ENCODE measurements at regions not wholly inside any gene's neighbourhood (a gene's known extent, or its start where the extent isn't known, plus 50 kb on each side); places are given as distances from the start of the nearest gene placed in this dataset.

DNA sequence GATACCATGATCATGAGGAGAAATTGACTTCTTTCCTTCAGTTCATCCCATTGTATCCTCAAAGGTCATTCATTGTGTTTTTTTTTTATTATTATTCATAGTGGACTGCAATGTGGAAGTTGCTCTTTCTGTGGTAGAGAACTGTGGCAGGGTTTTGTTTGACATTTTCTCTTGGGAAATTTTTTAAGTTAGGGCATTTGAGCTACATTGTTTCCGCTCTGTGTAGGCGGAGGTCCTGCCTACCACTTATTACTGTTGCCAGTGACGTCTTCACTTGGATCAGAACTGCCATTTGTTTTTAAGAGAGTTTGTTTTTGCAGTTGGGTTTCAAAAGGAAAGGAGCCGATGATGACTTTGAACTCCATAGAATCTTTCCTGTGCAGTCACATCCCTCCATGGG, 287.4 kb upstream of the FMN2 start:
- TF ChIP-seq POLR2AphosphoS2 (IDR thresholded peaks at IDR 0.05; ENCODE audit: low read length) (no peak), TAF1 (IDR thresholded peaks at IDR 0.05; ENCODE audit: control insufficient read depth, extremely low read depth, insufficient read depth, low read length, severe bottlenecking) (no peak), ZNF41 (CRISPR knock-in tag; conservative IDR thresholded peaks at IDR 0.05) (no peak), TRIM28 (IDR thresholded peaks at IDR 0.05) (no peak)
- TF ChIP-seq, protein P1, sequence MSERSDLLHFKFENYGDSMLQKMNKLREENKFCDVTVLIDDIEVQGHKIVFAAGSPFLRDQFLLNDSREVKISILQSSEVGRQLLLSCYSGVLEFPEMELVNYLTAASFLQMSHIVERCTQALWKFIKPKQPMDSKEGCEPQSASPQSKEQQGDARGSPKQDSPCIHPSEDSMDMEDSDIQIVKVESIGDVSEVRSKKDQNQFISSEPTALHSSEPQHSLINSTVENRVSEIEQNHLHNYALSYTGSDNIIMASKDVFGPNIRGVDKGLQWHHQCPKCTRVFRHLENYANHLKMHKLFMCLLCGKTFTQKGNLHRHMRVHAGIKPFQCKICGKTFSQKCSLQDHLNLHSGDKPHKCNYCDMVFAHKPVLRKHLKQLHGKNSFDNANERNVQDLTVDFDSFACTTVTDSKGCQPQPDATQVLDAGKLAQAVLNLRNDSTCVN (CRISPR knock-in tag; IDR thresholded peaks at IDR 0.05) = no peak
- TF ChIP-seq, protein P2, sequence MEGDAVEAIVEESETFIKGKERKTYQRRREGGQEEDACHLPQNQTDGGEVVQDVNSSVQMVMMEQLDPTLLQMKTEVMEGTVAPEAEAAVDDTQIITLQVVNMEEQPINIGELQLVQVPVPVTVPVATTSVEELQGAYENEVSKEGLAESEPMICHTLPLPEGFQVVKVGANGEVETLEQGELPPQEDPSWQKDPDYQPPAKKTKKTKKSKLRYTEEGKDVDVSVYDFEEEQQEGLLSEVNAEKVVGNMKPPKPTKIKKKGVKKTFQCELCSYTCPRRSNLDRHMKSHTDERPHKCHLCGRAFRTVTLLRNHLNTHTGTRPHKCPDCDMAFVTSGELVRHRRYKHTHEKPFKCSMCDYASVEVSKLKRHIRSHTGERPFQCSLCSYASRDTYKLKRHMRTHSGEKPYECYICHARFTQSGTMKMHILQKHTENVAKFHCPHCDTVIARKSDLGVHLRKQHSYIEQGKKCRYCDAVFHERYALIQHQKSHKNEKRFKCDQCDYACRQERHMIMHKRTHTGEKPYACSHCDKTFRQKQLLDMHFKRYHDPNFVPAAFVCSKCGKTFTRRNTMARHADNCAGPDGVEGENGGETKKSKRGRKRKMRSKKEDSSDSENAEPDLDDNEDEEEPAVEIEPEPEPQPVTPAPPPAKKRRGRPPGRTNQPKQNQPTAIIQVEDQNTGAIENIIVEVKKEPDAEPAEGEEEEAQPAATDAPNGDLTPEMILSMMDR (IDR thresholded peaks at IDR 0.05 in 2 of 3, conservative IDR thresholded peaks at IDR 0.05 in 1 of 3; ENCODE audit: insufficient read depth in 2 of 3, low read depth in 1 of 3, low read length in 3 of 3) = no peak

Measured in K562 (cell line).